Right lobe of liver (tissue), 4 donors: ENCODE measurements at regions not wholly inside any gene's neighbourhood (a gene's known extent, or its start where the extent isn't known, plus 50 kb on each side); places are given as distances from the start of the nearest gene placed in this dataset.

ENCODE experiments used
- CTCF ChIP-seq, 4 donors: fragments of 200-600 bp in 3 of 4; fragments of 450-650 bp in 1 of 4; IDR thresholded peaks; one replicate each; pipeline versions ENCODE4 v1.5.1 to v1.8.0; 2016 to 2022; ENCODE audit warnings: antibody characterized with exemption in 4 of 4, mild to moderate bottlenecking in 2 of 4
- POLR2A ChIP-seq: fragments of 450-650 bp; IDR thresholded peaks from one replicate; pipeline ENCODE4 v1.6.1; 2017; ENCODE audit warnings: antibody characterized with exemption, mild to moderate bottlenecking
- donor health status: DM: no; HTN: no; CAD: no.
- donor health status: DM: no; HTN: no; CAD: no.
- donor health status: DM: no; HTN: yes; CAD: no.

- TF ChIP-seq CTCF (IDR thresholded peaks at IDR 0.05) (no peak), POLR2A (no peak)
Measured at GRCh38 chr9:26243726-26244125, 565.5 kb upstream of the TUSC1 start.
